SK-N-SH (cell line): ENCODE measurements at regions not wholly inside any gene's neighbourhood (a gene's known extent, or its start where the extent isn't known, plus 50 kb on each side); places are given as distances from the start of the nearest gene placed in this dataset.

ENCODE experiments used
- CTCF ChIP-seq: fragments of 200-600 bp; sonication (generic); IDR thresholded peaks from 2 replicates; pipeline ENCODE4 v1.6.1; 2017; ENCODE audit warnings: antibody characterized with exemption, mild to moderate bottlenecking, moderate library complexity
- EZH2phosphoT487 ChIP-seq: fragments of 200-600 bp; sonication (generic); IDR thresholded peaks from 2 replicates; pipeline ENCODE4 v1.6.1; 2017; ENCODE audit warnings: low read depth, mixed run types, mild to moderate bottlenecking, antibody characterized with exemption, moderate library complexity, borderline replicate concordance
- IRF3 ChIP-seq: fragments of 150-350 bp; IDR thresholded peaks from 2 replicates; pipeline ENCODE4 v1.6.1; 2016; ENCODE audit warnings: mild to moderate bottlenecking, low read depth, low read length
- MEF2A ChIP-seq: IDR thresholded peaks from 2 replicates; pipeline ENCODE4 v1.4.0; 2012; ENCODE audit warnings: low read depth, borderline replicate concordance
- RAD21 ChIP-seq: IDR thresholded peaks from 2 replicates; pipeline ENCODE4 v1.6.1; 2012; ENCODE audit warnings: mild to moderate bottlenecking, low read length
- RCOR1 ChIP-seq: fragments of 150-350 bp; IDR thresholded peaks from 2 replicates; pipeline ENCODE4 v1.6.1; 2017; ENCODE audit warnings: antibody characterized with exemption, low read length
- TAF1 ChIP-seq: IDR thresholded peaks from 2 replicates; pipeline ENCODE4 v1.6.1; 2012; ENCODE audit warnings: low read depth, mild to moderate bottlenecking, low read length, moderate library complexity, borderline replicate concordance

GRCh38 chr14:27002179-27002578 is 404.3 kb upstream of the NOVA1 start:
- TF ChIP-seq TAF1 = no peak
- no peak for TF ChIP-seq CTCF
- TF ChIP-seq EZH2phosphoT487 = no peak
- no peak for TF ChIP-seq RCOR1
- no peak for TF ChIP-seq MEF2A
- no peak for TF ChIP-seq RAD21
- no peak for TF ChIP-seq IRF3
